WTC11 (cell line): ENCODE measurements at regions not wholly inside any gene's neighbourhood (a gene's known extent, or its start where the extent isn't known, plus 50 kb on each side); places are given as distances from the start of the nearest gene placed in this dataset.

Experiments used
- CTCF ChIP-seq: fragments of 200-600 bp; IDR thresholded peaks from 2 replicates; pipeline ENCODE4 v1.8.0; 2022; ENCODE audit warnings: antibody characterized with exemption
- JAZF1 ChIP-seq: fragments of 250-450 bp; sonication (Bioruptor Pico); IDR thresholded peaks from 2 replicates; pipeline ENCODE4 v1.9.0; 2021; ENCODE audit warnings: moderate library complexity, mild to moderate bottlenecking, inconsistent platforms
- NR2C2 ChIP-seq: sonication (generic); formaldehyde crosslinking; IDR thresholded peaks from 2 replicates; pipeline ENCODE4 v1.8.0; 2022; ENCODE audit warnings: mild to moderate bottlenecking, missing genetic modification reagents
- TF ChIP-seq, protein P1 (sequence below): sonication (generic); formaldehyde crosslinking; IDR thresholded peaks from 2 replicates; pipeline ENCODE4 v1.8.0; 2022; ENCODE audit warnings: missing genetic modification reagents

DNA sequence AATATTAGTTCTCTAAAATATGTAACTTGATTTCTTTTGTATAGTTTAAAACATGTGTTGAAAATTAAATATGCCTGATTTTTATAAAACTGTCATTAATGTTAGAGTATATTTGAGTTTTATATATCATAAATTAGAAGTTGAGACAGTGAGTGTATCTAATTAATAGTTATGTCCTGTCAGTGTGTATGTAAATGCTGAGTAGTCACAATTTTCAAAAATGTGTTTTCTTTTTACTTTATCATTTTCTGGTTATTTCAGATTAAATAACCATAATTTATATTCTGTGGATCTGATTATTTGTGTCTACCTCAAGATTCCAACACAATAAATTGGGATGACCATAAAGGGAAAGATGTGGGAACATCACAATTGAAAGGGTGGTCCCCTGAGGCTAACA lies 82.7 kb upstream of the CXXC4 start:
- TF ChIP-seq CTCF, result no peak
- TF ChIP-seq, protein P1, sequence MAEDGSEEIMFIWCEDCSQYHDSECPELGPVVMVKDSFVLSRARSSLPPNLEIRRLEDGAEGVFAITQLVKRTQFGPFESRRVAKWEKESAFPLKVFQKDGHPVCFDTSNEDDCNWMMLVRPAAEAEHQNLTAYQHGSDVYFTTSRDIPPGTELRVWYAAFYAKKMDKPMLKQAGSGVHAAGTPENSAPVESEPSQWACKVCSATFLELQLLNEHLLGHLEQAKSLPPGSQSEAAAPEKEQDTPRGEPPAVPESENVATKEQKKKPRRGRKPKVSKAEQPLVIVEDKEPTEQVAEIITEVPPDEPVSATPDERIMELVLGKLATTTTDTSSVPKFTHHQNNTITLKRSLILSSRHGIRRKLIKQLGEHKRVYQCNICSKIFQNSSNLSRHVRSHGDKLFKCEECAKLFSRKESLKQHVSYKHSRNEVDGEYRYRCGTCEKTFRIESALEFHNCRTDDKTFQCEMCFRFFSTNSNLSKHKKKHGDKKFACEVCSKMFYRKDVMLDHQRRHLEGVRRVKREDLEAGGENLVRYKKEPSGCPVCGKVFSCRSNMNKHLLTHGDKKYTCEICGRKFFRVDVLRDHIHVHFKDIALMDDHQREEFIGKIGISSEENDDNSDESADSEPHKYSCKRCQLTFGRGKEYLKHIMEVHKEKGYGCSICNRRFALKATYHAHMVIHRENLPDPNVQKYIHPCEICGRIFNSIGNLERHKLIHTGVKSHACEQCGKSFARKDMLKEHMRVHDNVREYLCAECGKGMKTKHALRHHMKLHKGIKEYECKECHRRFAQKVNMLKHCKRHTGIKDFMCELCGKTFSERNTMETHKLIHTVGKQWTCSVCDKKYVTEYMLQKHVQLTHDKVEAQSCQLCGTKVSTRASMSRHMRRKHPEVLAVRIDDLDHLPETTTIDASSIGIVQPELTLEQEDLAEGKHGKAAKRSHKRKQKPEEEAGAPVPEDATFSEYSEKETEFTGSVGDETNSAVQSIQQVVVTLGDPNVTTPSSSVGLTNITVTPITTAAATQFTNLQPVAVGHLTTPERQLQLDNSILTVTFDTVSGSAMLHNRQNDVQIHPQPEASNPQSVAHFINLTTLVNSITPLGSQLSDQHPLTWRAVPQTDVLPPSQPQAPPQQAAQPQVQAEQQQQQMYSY, result no peak
- no peak for TF ChIP-seq NR2C2 (CRISPR knock-in tag)
- no peak for TF ChIP-seq JAZF1 (CRISPR knock-in tag)
